Inflammatory macrophage (primary cell): ENCODE measurements at regions not wholly inside any gene's neighbourhood (a gene's known extent, or its start where the extent isn't known, plus 50 kb on each side); places are given as distances from the start of the nearest gene placed in this dataset.

Experiments
- DNase-seq, 2 donors: peaks; one replicate each; pipeline ENCODE4 v3.0.0-alpha.2; 2020 to 2022

DNA sequence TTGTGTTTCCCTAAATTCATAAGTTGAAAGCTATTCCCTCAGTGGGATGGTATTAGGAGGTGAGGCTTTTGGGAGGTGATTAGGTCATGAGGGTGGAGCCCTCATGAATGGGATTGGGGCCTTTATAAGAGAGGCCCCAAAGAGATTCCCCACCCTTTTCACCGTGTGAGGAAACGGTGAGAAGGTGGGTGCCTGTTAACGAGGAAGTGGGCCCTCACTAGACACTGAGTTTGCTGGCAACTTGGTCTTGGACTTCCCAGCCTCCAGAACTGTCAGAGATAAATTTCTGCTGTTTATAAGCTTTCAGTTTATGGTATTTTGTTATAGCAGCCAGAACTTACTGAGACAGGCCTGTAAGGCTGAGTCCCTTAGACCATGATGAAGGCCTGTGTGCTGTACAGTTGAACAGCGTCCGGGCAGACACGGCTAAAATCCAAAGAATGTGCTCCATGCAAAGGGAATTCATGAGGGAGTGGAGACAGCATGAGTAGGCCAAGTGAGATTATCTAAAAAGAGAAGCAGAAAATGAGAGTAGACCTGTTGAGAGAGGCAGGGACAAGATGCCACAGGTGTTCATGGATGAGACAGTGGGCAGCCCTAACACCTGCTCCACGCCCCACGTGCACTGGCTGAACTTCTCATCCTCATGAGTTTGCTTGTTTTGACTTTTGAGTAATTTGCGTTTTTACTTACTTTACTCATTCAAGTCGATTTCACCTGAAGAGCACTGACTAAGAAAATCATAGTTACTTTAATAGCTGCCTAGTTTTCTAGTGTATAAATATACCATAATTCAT is 66.9 kb upstream of the SFMBT2 start:
- DNase-seq: no peak

DNA sequence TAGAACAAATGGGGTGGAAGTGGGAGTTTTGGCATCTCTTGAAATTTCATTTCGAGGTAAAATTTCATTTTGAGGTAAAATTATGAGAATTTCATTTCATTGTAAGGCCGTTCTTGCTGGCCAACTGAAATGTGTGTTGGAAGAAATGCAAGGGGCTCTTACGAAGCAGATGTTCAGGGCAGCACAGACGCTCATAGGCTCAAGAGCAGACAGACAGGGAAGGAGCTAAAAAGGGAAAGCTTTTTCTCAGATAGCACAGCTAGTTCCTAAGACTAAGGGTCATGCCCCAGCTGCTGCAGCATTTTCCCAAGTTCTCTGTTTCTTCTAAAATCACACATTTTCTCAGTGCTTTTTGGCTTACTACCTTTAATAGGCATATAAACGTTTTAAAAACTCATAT is 65.1 kb upstream of the SFMBT2 start:
- DNase-seq: peak in 1 of 2 donors; percentile 36

DNA sequence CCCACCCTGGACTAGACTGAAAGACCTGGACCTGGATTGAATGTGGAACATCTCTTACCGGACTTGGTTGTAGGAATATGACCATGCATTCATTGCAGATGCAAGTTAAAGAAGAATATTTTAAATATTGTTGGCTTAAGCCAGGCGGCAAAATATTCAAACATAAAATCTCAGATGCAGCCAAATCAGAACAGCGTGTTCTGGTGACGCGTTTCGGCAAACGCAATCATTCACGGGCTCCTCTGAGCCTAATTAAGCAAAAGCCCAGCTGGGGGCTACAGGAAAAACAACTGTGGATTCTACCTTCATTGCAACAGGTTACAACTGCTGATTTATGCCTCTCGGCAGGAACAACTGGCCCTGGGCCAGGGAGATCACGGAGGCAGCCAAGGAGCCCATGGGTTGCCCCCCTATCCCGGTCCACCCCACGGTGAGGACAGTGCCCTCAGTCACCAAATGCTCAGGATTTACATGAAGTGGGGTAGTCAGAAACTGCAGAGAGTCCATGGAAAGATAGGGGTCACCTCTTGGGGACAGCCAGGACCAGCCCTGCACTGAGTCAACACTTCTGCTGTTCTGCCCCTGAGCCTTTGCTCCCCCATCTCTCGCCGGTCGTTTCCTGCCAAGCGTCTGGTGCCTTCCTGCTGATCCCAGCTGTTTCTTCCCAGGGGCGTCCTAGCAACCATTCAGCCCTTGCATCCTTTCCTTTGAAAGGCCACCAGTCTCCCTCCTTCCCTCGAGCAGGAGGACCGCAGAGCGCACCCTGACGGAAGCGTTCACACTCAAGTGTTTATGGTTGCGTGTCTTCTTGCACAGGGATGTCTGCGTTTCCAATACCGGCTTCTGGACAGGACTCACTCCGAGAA is 64.4 kb upstream of the SFMBT2 start:
- no peak for DNase-seq

DNA sequence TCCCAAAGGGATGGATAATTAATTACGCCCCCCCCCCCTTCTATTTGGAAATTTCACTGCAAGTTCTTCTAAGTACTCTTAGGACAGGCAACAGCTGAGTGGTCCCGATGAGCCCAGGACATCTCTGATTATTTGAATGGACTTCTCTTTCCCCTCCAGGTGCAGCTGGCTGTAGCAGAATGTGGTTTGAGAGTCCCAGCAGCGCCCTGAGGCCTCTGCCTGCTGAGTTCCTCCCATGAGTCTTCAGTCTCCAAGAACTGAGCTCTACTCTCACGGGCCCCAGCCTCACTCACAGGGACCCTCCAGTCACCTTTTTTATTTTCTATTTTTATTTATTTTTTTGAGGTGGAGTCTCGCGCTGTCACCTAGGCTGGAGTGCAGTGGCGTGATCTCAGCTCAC is 63.6 kb upstream of the SFMBT2 start:
- no peak for DNase-seq

DNA sequence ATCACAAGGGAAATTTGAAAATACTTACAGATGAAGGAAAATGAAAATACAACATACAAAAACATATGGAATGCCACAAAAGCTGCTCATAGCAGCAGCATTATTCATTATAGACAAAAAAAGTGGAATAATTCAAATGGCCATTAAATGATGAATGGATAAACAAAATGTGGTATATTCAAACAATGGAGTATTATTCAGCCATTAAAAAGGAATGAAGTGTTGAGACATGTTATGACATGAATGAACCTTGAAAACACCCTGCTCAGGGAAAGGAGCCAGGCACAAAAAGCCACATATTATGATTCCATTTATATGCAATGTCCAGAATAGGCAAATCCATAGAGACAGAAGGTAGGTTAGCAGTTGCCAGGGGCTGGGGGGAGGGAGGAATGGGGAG is 62.6 kb upstream of the SFMBT2 start:
- no peak for DNase-seq

DNA sequence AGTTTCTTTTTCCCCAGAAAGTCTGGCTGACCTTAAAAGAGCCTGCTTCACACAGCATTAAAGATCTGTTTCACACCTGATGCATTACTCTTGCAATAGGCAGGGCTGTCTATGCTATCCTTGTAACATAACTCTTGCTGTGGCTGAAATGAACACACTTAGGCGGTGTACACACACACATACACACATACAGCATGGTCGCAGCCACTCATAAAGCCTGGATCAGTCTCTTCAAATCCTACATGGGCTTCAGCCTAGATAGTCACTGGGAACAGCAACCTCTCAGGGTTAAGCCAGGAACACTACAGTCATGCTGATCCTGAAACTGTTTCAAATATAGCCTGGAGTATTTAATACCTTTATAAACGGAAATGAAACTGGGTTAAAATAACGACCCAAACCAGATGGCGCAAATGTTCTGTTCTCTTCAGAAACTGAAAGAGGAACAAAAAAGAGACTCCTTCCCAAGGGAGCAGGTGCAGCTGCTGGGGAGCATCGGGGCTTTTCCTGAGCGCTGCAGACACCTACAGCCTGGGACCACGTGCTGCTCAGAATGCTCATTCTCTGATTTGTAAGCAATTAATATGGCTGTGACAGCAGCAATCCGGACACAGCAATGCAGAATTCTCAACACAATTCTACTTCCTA is 61.0 kb upstream of the SFMBT2 start:
- DNase-seq: peak; percentile 63 to 64

DNA sequence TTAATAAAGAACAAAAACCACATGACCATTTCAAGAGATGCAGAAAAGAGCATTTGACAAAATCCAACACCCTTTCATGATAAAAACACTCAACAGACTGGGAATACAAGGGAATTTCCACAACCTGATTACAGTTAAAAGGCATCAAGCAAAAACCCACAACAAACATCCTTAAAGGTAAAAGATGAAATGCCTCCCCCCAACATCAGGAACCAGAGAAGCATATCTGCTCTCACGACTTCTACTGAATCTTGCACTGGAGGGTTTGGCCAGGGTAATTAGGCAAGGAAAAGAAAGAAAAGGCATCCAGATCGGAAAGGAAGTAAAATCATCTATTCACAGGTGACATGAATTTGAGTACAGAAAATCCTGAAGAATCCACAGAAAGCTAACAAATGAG is 59.5 kb upstream of the SFMBT2 start:
- no peak for DNase-seq

DNA sequence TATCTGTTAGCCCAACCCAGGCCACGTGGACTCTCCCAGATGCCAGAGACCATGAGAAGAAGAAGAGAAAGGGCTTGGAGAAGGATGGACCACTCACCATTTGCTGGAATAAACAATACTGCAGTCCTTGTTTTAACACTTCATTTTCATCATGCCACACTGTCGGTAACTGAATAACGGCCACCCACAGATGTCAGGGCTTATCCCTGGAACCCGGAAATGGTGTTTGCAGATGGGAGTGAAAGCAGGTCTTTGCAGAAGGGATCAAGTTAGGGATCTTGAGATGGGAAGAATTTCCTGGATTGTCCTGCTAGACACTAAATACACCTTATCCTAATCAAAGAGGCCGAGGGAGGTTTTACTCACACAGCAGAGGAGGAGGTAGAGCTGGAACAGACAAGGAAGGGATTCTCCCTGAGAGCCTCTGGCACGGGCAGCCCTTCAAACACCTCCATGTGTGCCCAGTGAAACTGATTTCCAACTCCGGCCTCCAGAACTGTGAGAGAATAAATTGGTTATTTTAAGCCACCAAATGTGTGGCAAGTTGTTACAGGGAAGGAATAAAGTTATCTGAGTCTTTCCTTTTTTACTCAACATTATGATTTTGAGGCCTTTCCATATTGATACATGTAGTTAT is 56.3 kb upstream of the SFMBT2 start:
- no peak for DNase-seq

DNA sequence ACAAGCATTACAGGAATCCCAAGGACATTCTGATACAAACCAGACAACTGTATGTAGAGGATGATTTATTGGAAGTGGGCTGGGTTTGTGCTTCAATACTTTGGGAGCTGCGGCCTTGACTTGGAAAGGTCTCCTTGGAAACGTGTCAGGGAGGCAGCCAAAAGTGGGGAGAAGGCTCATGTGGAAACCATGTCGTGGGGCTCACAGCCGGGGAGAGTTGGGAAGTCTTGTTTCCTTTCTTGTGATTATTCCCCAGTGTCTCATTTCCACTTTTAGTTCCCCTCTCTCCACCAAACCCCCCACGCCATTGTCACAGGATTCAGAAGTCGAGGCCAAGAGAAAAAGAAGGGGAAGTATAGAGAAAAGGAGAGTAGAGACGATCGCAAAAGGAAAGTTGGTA is 53.9 kb upstream of the SFMBT2 start:
- DNase-seq: peak; percentile 50 to 64
